Stomach (tissue), 4 donors: ENCODE measurements at regions not wholly inside any gene's neighbourhood (a gene's known extent, or its start where the extent isn't known, plus 50 kb on each side); places are given as distances from the start of the nearest gene placed in this dataset.

Experiments used
- CTCF ChIP-seq, 7 experiments: fragments of 450-650 bp in 4 of 7; fragments of 200-600 bp in 3 of 7; sonication (generic) in 3 of 7; IDR thresholded peaks; one replicate each; pipeline ENCODE4 v1.5.1; 2016 to 2019; ENCODE audit warnings: antibody characterized with exemption in 7 of 7, control low read depth in 2 of 7, mild to moderate bottlenecking in 1 of 7
- EP300 ChIP-seq: sonication (generic); formaldehyde crosslinking; IDR thresholded peaks from one replicate; pipeline ENCODE4 v1.6.1; 2017; ENCODE audit warnings: antibody characterized with exemption
- POLR2A ChIP-seq, 4 donors: fragments of 450-650 bp; IDR thresholded peaks; one replicate each; pipeline ENCODE4 v1.6.1; 2016; ENCODE audit warnings: antibody characterized with exemption in 4 of 4, control low read depth in 2 of 4, mild to moderate bottlenecking in 1 of 4, moderate library complexity in 1 of 4
- POLR2AphosphoS5 ChIP-seq, 3 donors: sonication (generic); formaldehyde crosslinking; IDR thresholded peaks; one replicate each; pipeline ENCODE4 v1.6.1; 2016; ENCODE audit warnings: antibody characterized with exemption in 3 of 3

GRCh38 chr2:65639156-65639864 lies 206.9 kb upstream of the SPRED2 start:
- TF ChIP-seq CTCF (IDR thresholded peaks at IDR 0.05), result no peak
- no peak for TF ChIP-seq POLR2A (IDR thresholded peaks at IDR 0.05)
- no peak for TF ChIP-seq POLR2AphosphoS5 (IDR thresholded peaks at IDR 0.05)
- no peak for TF ChIP-seq EP300
